ENCODE measurements at regions not wholly inside any gene's neighbourhood (a gene's known extent, or its start where the extent isn't known, plus 50 kb on each side); places are given as distances from the start of the nearest gene placed in this dataset.

- TF ChIP-seq POLR2A (IDR thresholded peaks at IDR 0.05) (no peak), CTCF (IDR thresholded peaks at IDR 0.05) (no peak)
Measured at GRCh38 chr3:96200897-96201296, 613.5 kb upstream of the EPHA6 start.
